Adrenal gland (tissue), 9 donors: ENCODE measurements at regions not wholly inside any gene's neighbourhood (a gene's known extent, or its start where the extent isn't known, plus 50 kb on each side); places are given as distances from the start of the nearest gene placed in this dataset.

Experiments used
- DNase-seq, 7 donors: peaks; one replicate each; pipeline ENCODE4 v3.0.0-alpha.2; 2019 to 2020
- H3K27ac ChIP-seq, 5 donors: fragments of 200-600 bp; sonication (generic) in 4 of 5; 1 replicate in 3 of 5; 2 replicates in 2 of 5; pipeline versions ENCODE4 v1.5.1 to v1.8.0; 2016 to 2020; ENCODE audit warnings: mild to moderate bottlenecking in 1 of 5
- H3K27me3 ChIP-seq: fragments of 200-600 bp; 2 replicates; pipeline ENCODE4 v1.8.0; 2021
- H3K36me3 ChIP-seq, 2 donors: fragments of 200-600 bp; replicated peaks in 1 of 2; 1 replicate in 1 of 2; 2 replicates in 1 of 2; pipeline versions ENCODE4 v1.5.1 to v1.8.0; 2018 to 2022
- H3K4me1 ChIP-seq, 2 donors: fragments of 200-600 bp; replicated peaks in 1 of 2; 1 replicate in 1 of 2; 2 replicates in 1 of 2; pipeline versions ENCODE4 v1.5.1 to v1.8.0; 2018 to 2021
- H3K4me3 ChIP-seq, 4 donors: fragments of 200-600 bp; sonication (generic) in 3 of 4; one replicate each; pipeline ENCODE4 v1.5.1; 2016 to 2018
- H3K9me3 ChIP-seq, 3 donors: fragments of 200-600 bp; sonication (generic) in 1 of 3; replicated peaks in 1 of 3; 1 replicate in 2 of 3; 2 replicates in 1 of 3; pipeline versions ENCODE4 v1.5.1 to v1.8.0; 2016 to 2021
- CTCF ChIP-seq, 6 experiments: fragments of 450-650 bp in 4 of 6; fragments of 200-600 bp in 2 of 6; sonication (generic) in 1 of 6; IDR thresholded peaks; 1 replicate in 5 of 6; 2 replicates in 1 of 6; pipeline versions ENCODE4 v1.5.1 to v1.8.0; 2016 to 2021; ENCODE audit warnings: antibody characterized with exemption in 6 of 6, mild to moderate bottlenecking in 2 of 6, moderate library complexity in 1 of 6
- POLR2A ChIP-seq, 2 donors: fragments of 450-650 bp; IDR thresholded peaks; one replicate each; pipeline ENCODE4 v1.6.1; 2017; ENCODE audit warnings: antibody characterized with exemption in 2 of 2, mild to moderate bottlenecking in 2 of 2, moderate library complexity in 1 of 2
- WGBS, 4 donors: extraction: QIAGEN DNeasy Blood & Tissue Kit in 2 of 4; methylation state at CpG; one replicate each; pipeline versions ENCODE4 v1.1.5 to v1.1.7; 2013 to 2017; 5-methylcytosine and 5-hydroxymethylcytosine counted together
- intact Hi-C, 2 donors: fragments of 100-400 bp; cut with DNase I; formaldehyde crosslinking; loops; one replicate each; pipeline versions ENCODE4 v1.14.1 to v1.15.0; 2022 to 2023
- donor health status: healthy with polysubstance abuse.
- donor health status: Bipolar disorder and iron deficiency.
- donor health status: DM: yes; HTN: yes; CAD: no.
- donor health status: DM: no; HTN: no; CAD: no.
- donor health status: DM: no; HTN: no; CAD: no.

GRCh38 chr3:21879184-21879886, 128.3 kb upstream of the ZNF385D start:
- Histone ChIP-seq H3K27me3 (no peaks in the 10 kb centered on the region), H3K4me1 (no peaks in the 10 kb centered on the region), H3K9me3 (no peaks in the 10 kb centered on the region), H3K27ac (no peak overlapping the region), H3K4me3 (no peak overlapping the region), H3K36me3 (no peaks in the 10 kb centered on the region)
- TF ChIP-seq POLR2A (IDR thresholded peaks at IDR 0.05) (no peak), CTCF (IDR thresholded peaks at IDR 0.05) (no peak)
- no peak for DNase-seq
- 76 to 81% (median 77%) methylated on average over 7 of the region's 7 CpGs for WGBS, 4 donors
- intact Hi-C loops, result no loop called here

GRCh38 chr3:21888656-21889055, 137.6 kb upstream of the ZNF385D start:
- Histone ChIP-seq H3K27ac (no peak overlapping the region), H3K36me3 (no peaks in the 10 kb centered on the region), H3K9me3 (peaks cover 0 to 5% (median 0%) of the 10 kb centered on the region in 3 donors), H3K4me1 (no peaks in the 10 kb centered on the region), H3K27me3 (no peaks in the 10 kb centered on the region), H3K4me3 (no peak overlapping the region)
- DNase-seq, result no peak
- intact Hi-C loops, result no loop called here
- TF ChIP-seq CTCF (IDR thresholded peaks at IDR 0.05) (no peak), POLR2A (IDR thresholded peaks at IDR 0.05) (no peak)
- WGBS, 4 donors, result 85 to 96% (median 88%) methylated on average over 2 of the region's 2 CpGs

GRCh38 chr3:21889166-21889565, 138.2 kb upstream of the ZNF385D start:
- 93 to 100% (median 97%) methylated on average over 2 of the region's 2 CpGs for WGBS, 4 donors
- no peaks in the 10 kb centered on the region for H3K36me3 ChIP-seq
- H3K4me1 ChIP-seq, result no peaks in the 10 kb centered on the region
- H3K27me3 ChIP-seq, result no peaks in the 10 kb centered on the region
- TF ChIP-seq POLR2A (IDR thresholded peaks at IDR 0.05), result no peak
- no peak for TF ChIP-seq CTCF (IDR thresholded peaks at IDR 0.05)
- H3K9me3 ChIP-seq, result peaks cover 0 to 5% (median 0%) of the 10 kb centered on the region in 3 donors
- DNase-seq, result no peak
- H3K4me3 ChIP-seq, result no peak overlapping the region
- no peak overlapping the region for H3K27ac ChIP-seq
- intact Hi-C loops, result no loop called here

- Histone ChIP-seq H3K27ac (no peak overlapping the region), H3K9me3 (peaks cover 0 to 5% (median 0%) of the 10 kb centered on the region in 3 donors), H3K27me3 (no peaks in the 10 kb centered on the region), H3K4me3 (no peak overlapping the region), H3K4me1 (no peaks in the 10 kb centered on the region), H3K36me3 (no peaks in the 10 kb centered on the region)
- no peak for DNase-seq
- WGBS, 4 donors, result 91 to 97% (median 93%) methylated on average over 2 of the region's 2 CpGs
- no peak for TF ChIP-seq CTCF (IDR thresholded peaks at IDR 0.05)
- no peak for TF ChIP-seq POLR2A (IDR thresholded peaks at IDR 0.05)
- intact Hi-C loops, result no loop called here
Measured at GRCh38 chr3:21892104-21892503, 141.1 kb upstream of the ZNF385D start.
